Bronchial epithelial cell (primary cell): ENCODE measurements at regions not wholly inside any gene's neighbourhood (a gene's known extent, or its start where the extent isn't known, plus 50 kb on each side); places are given as distances from the start of the nearest gene placed in this dataset.

Source experiments
- DNase-seq: peaks from one replicate; pipeline ENCODE4 v3.0.0-alpha.2; 2010; ENCODE audit warnings: low read depth
- FAIRE-seq: peaks from 2 replicates; lab custom pipeline; 2011; peaks lifted over from hg19 to GRCh38; lab: Jason Lieb, UNC
- H3K27me3 ChIP-seq: 2 replicates; pipeline ENCODE4 v1.5.1; 2011; ENCODE audit warnings: low read length; ENCODE audit not compliant: control insufficient read depth, insufficient read depth
- H3K36me3 ChIP-seq: 2 replicates; pipeline ENCODE4 v1.5.1; 2011; ENCODE audit warnings: low read length; ENCODE audit not compliant: control insufficient read depth, insufficient read depth
- H3K4me3 ChIP-seq: 2 replicates; pipeline ENCODE4 v1.5.1; 2011; ENCODE audit warnings: mild to moderate bottlenecking, low read depth, low read length, control low read depth
- CTCF ChIP-seq: IDR thresholded peaks from 2 replicates; pipeline ENCODE4 v1.5.1; 2011; ENCODE audit warnings: mild to moderate bottlenecking, moderate library complexity, low read length, control low read depth, inconsistent platforms; ENCODE audit not compliant: insufficient read depth, severe bottlenecking

GRCh38 chr4:20487446-20487845 lies 212.8 kb upstream of the PACRGL start:
- DNase-seq (no peak), FAIRE-seq (no peak)
- no peaks in the 10 kb centered on the region for H3K27me3 ChIP-seq
- no peaks in the 10 kb centered on the region for H3K36me3 ChIP-seq
- H3K4me3 ChIP-seq: no peak overlapping the region
- TF ChIP-seq CTCF: no peak

- H3K4me3 ChIP-seq: no peak overlapping the region
- H3K36me3 ChIP-seq: no peaks in the 10 kb centered on the region
- no peaks in the 10 kb centered on the region for H3K27me3 ChIP-seq
- FAIRE-seq (no peak), DNase-seq (no peak)
- no peak for TF ChIP-seq CTCF
These were observed 212.4 kb upstream of the PACRGL start for GRCh38 chr4:20487852-20488251.

GRCh38 chr4:20490734-20491133 lies 209.5 kb upstream of the PACRGL start:
- Histone ChIP-seq H3K4me3 (no peak overlapping the region), H3K27me3 (no peaks in the 10 kb centered on the region), H3K36me3 (no peaks in the 10 kb centered on the region)
- FAIRE-seq (no peak), DNase-seq (no peak)
- no peak for TF ChIP-seq CTCF

GRCh38 chr4:20493761-20494353 lies 206.4 kb upstream of the PACRGL start:
- Histone ChIP-seq H3K36me3 (no peaks in the 10 kb centered on the region), H3K27me3 (no peaks in the 10 kb centered on the region), H3K4me3 (no peak overlapping the region)
- FAIRE-seq: no peak
- no peak for TF ChIP-seq CTCF
- DNase-seq: peak; percentile 39

- DNase-seq: no peak
- H3K36me3 ChIP-seq: no peaks in the 10 kb centered on the region
- TF ChIP-seq CTCF: no peak
- no peak for FAIRE-seq
- H3K4me3 ChIP-seq: no peak overlapping the region
- no peaks in the 10 kb centered on the region for H3K27me3 ChIP-seq
These were observed 204.2 kb upstream of the PACRGL start for GRCh38 chr4:20496068-20496467.

- DNase-seq: no peak
- no peak overlapping the region for H3K4me3 ChIP-seq
- no peak for FAIRE-seq
- TF ChIP-seq CTCF: no peak
- no peaks in the 10 kb centered on the region for H3K36me3 ChIP-seq
- H3K27me3 ChIP-seq: no peaks in the 10 kb centered on the region
These were observed 196.1 kb upstream of the PACRGL start for GRCh38 chr4:20504146-20504545.
